HG03045 (cell line): ENCODE measurements at regions not wholly inside any gene's neighbourhood (a gene's known extent, or its start where the extent isn't known, plus 50 kb on each side); places are given as distances from the start of the nearest gene placed in this dataset.

ENCODE experiments used
- ATAC-seq: cut with Tn5 transposase; IDR thresholded peaks from one replicate; pipeline ENCODE4 v1.9.1; 2021; ENCODE audit warnings: mild to moderate bottlenecking, moderate library complexity; ENCODE audit not compliant: unreplicated experiment

- ATAC-seq, result no peak
These were observed 1626.2 kb upstream of the PCDH20 start for GRCh38 chr13:63041640-63042414.

GRCh38 chr13:63026285-63026797, 1610.7 kb upstream of the PCDH20 start:
- ATAC-seq, result no peak

DNA sequence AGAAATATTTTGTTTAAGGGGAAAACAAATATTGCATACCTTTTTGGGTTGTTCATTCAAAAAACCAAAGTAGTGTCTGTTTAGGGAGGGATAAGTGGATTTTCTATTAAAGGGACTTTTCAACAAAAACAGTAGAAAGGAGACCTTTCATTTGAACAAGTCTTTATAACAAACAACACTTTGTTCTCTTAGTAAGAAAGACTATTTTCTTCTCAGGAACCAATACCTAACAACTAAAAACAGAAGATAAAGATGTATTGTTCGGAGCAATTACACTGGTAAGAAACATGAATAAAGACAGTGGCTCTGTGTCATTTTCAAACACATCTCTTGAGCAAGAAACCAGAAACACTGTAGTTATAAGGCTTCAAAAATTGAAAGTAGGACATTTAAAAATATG, 1610.1 kb upstream of the PCDH20 start:
- ATAC-seq, result no peak

DNA sequence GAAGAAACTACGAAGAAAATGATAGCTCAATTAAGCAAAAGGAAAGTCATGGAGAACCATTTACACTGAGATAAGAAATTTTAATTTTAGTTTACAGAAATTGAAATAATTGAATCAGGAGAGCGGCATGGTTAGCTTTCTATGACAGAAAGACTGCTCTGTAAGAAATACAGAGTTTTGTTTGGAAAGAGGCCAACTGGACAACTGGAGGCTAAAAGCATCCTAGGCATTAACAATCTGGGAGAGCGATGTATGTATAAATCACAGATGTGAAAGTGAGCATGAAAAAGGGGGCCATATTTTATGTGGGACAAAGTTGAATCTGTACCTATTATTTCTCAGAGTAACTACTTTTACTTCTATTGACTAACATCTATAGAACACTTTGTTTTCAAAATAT, 1608.8 kb upstream of the PCDH20 start:
- no peak for ATAC-seq

DNA sequence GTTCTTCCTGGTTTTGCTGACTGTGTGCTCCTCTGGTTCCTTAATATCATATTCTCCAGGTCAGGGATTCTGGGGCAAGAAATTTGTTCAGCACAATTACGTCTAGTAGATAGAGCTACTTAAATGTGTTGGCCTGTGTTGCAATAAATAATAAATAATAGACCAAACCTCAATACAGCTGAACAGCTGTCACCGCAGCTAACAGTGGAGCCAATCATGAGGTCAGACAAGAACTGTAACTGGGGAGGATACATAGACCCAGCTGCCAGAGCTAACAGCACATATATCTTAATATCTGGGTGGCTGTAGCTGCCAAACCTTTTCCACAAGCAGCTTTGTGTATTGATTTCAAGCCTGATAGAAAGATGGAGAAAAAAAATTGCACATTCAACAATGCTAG, 1596.3 kb upstream of the PCDH20 start:
- no peak for ATAC-seq

- ATAC-seq, result no peak
These were observed 1594.5 kb upstream of the PCDH20 start for GRCh38 chr13:63010072-63010658.

GRCh38 chr13:63005625-63006024, 1590.0 kb upstream of the PCDH20 start:
- ATAC-seq, result no peak

DNA sequence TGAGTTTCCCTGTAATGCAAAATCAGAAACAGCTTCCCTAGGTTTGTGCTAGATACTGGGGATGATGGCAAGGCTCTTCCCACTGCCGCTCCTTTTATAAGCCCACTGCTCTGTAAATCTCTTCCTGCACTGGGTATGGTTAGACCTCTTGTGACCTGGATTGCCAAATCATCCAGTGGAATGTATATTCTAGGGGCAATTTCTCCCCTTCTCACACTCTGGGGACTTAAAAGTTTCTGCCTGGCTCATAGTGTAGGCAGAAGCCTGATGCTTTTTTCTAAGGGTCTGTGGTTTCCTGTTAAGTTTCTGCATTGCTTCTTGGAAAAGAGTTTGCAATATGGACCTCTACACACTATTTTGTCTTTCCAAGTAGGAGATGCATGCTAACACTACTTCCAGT, 1582.0 kb upstream of the PCDH20 start:
- no peak for ATAC-seq

GRCh38 chr13:62997038-62997599, 1581.5 kb upstream of the PCDH20 start:
- no peak for ATAC-seq

GRCh38 chr13:62973804-62974203, 1558.2 kb upstream of the PCDH20 start:
- ATAC-seq, result no peak

DNA sequence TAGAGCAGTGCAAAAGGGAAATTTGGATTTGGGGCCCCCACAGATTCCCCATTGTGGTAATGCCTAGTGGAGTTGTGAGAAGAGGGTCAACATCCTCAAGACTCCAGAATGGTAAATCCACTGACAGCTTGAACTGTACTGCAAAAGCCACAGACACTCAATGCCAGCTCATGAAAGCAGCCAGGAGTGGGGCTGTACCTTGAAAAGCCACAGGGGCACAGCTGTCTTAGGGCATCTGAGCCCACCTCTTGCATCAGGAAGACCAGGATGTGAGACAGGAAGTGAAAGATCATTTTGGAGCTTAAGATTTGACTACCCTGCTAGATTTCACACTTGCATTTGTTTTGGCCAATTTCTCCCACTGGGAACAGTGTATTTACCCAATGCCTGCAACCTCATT, 1548.9 kb upstream of the PCDH20 start:
- no peak for ATAC-seq

GRCh38 chr13:62960723-62961122, 1545.1 kb upstream of the PCDH20 start:
- ATAC-seq, result no peak

- no peak for ATAC-seq
These were observed 1518.2 kb upstream of the PCDH20 start for GRCh38 chr13:62933809-62934208.

DNA sequence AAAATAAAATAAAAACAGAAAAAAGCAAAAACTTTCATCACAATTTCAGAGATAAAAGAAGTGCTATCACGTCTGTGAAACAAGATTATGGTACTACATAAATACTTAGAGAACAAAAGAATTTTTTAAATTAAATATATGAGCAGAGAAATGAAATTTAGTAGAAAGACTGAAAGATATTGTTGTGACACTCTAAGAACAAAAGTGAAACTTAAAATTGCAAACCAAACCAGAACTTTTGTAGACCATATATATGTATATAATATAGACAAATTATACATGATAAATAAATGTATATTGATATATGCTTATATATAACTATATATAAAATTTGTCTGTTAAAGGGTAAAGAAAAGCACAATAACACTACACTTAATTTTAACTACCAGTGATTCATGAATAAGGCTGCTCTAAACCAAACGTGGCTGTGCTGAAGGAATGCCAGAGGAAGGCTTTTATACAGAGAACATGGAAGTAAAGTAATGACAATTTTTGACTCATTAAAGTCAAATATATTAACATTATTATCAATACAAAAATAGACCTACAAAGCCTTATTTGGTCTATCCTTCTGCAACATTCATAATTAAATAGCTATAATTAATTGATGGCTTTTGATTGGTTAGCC, 1516.7 kb upstream of the PCDH20 start:
- no peak for ATAC-seq

GRCh38 chr13:62931853-62932252, 1516.2 kb upstream of the PCDH20 start:
- ATAC-seq, result no peak

DNA sequence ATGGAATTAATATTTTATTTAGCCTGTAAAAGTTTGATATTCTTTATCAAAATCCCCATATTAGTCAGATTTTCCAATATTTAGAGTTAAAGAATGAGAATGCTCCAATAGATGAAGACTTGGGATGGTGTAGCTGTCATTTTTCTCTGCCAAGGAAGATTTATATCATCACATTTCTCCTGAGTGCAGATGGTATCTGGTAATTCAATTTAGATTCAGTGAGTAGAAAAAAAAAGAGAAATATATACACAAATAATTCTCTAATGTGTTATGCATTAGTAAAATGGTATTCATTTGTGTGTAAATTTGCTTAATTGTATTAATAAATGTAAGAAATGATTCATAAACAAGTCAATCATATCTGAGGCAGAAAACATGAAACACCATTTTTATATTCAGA, 1508.7 kb upstream of the PCDH20 start:
- no peak for ATAC-seq

DNA sequence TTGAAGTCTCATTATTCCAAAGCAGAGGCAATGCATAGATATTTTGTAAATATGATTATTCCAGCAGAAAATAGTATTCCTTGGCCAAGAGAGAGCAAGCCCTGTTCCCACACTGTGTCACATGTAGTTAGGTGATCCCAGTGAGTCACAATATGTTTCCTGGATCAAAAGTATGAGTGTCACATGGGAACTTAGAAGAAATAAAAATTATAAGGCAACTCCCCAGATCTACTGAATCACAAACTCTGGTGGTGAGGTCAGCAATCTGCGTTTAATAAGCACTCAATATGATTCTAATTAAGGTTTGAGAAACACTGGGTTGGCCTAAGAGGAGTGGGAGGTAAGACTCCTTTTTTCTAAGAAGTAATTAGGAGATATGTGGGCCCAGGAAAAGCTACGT, 1504.5 kb upstream of the PCDH20 start:
- no peak for ATAC-seq

GRCh38 chr13:62919491-62919890, 1503.8 kb upstream of the PCDH20 start:
- ATAC-seq, result no peak

DNA sequence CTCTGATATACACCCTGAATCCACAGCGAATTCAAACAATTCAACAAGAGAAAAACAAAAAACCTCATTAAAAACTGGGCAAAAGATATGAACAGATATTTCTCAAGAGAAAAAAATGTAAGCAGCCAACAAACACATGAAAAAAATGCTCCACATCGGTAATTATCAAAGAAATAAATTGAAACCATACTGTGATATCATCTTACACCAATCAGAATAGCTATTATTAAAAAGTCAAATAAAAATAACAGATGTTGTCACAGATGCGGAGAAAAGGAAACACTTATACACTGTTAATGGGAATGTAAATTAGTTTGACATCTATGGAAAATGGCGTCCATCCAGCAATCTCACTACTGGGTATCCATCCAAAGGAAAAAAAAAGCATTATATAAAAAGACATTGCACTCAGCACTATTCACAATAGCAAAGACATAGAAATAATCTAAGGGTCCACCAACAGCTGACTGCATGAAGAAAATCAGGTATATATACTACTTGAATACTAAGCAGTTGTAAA, 1495.0 kb upstream of the PCDH20 start:
- ATAC-seq, result no peak

DNA sequence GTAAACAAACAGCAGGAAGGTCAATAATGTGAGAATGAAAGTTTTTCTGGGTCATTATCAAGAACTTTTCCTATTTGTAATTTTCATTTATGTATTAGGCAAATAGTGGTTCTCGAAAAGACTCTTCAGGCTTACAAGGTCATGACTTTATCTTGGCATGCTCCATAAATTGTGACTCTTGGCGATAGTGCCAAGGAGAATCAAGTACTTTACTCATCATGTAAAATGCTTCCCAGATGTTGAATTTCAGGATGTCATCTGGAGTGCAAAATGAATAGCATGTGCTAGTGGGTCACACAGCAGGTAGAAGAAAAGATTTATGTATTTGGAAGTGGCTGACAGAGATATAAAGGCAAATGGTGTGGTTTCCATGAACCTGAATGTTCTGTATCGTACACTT, 1492.7 kb upstream of the PCDH20 start:
- no peak for ATAC-seq

DNA sequence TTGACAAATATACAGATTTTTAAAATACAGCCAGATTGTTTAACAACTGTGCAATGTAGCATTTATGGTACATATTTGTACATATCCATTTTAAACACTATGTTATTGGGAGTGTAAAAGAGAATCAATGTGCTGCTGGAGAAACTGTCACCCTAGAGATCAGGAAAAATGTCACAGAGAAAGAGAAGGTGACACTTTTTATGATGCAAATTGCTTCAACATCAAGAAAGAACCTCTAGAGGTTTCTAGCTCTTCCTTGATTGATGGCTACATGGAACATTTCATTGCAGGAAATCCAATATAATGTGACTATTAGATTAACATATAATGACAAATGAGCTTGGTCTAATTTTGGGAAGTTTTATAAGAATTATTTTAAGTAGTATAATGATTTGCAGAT, 1491.2 kb upstream of the PCDH20 start:
- ATAC-seq, result no peak

- no peak for ATAC-seq
These were observed 1490.8 kb upstream of the PCDH20 start for GRCh38 chr13:62906469-62906868.
